KOPT-K1 (cell line): ENCODE measurements at regions not wholly inside any gene's neighbourhood (a gene's known extent, or its start where the extent isn't known, plus 50 kb on each side); places are given as distances from the start of the nearest gene placed in this dataset.
"Not testable (repeated sequence)": the region's sequence is repeated elsewhere in the genome, so short reads cannot be mapped to it uniquely, and the experiment has no call there.

Experiments used
- H3K27ac ChIP-seq: fragments of 200-600 bp; sonication (generic); 2 replicates; pipeline ENCODE4 v1.5.1; 2016; ENCODE audit warnings: antibody characterized with exemption, mild to moderate bottlenecking, low read depth, low read length; ENCODE audit not compliant: poor library complexity, severe bottlenecking
- H3K36me3 ChIP-seq: fragments of 200-600 bp; sonication (generic); 2 replicates; pipeline ENCODE4 v1.5.1; 2017; ENCODE audit warnings: antibody characterized with exemption, mild to moderate bottlenecking, low read length, moderate library complexity; ENCODE audit not compliant: insufficient read depth
- H3K9me3 ChIP-seq: fragments of 200-600 bp; sonication (generic); 2 replicates; pipeline ENCODE4 v1.5.1; 2017; ENCODE audit warnings: antibody characterized with exemption, low read length, mild to moderate bottlenecking; ENCODE audit not compliant: insufficient read depth, poor library complexity, severe bottlenecking

- no peaks in the 10 kb centered on the region for H3K36me3 ChIP-seq
- H3K9me3 ChIP-seq: peaks cover 5% of the 10 kb centered on the region
- no peak overlapping the region for H3K27ac ChIP-seq
Observed at GRCh38 chrX:42832764-42833549, 55.0 kb upstream of the PPP1R2C start.

- H3K27ac ChIP-seq, H3K36me3 ChIP-seq: not testable (repeated sequence)
Observed at GRCh38 chrX:42833550-42833940, 55.6 kb upstream of the PPP1R2C start.

GRCh38 chrX:42837101-42837726, 59.3 kb upstream of the PPP1R2C start:
- Histone ChIP-seq H3K27ac (no peak overlapping the region), H3K36me3 (no peaks in the 10 kb centered on the region), H3K9me3 (no peaks in the 10 kb centered on the region)

More at GRCh38 chrX:42833550-42833940, 55.6 kb upstream of the PPP1R2C start:
- not testable (repeated sequence) for H3K9me3 ChIP-seq

GRCh38 chrX:42837747-42838146, 59.8 kb upstream of the PPP1R2C start:
- Histone ChIP-seq H3K36me3 (no peaks in the 10 kb centered on the region), H3K9me3 (no peaks in the 10 kb centered on the region), H3K27ac (no peak overlapping the region)

- Histone ChIP-seq H3K9me3 (no peaks in the 10 kb centered on the region), H3K27ac (no peak overlapping the region), H3K36me3 (no peaks in the 10 kb centered on the region)
Observed at GRCh38 chrX:42839632-42840031, 61.7 kb upstream of the PPP1R2C start.

- Histone ChIP-seq H3K9me3 (no peaks in the 10 kb centered on the region), H3K36me3 (no peaks in the 10 kb centered on the region), H3K27ac (no peak overlapping the region)
Observed at GRCh38 chrX:42846741-42847140, 68.8 kb upstream of the PPP1R2C start.

GRCh38 chrX:42855259-42855658, 77.3 kb upstream of the PPP1R2C start:
- no peak overlapping the region for H3K27ac ChIP-seq
- H3K9me3 ChIP-seq: peaks cover 4% of the 10 kb centered on the region
- no peaks in the 10 kb centered on the region for H3K36me3 ChIP-seq

GRCh38 chrX:42857766-42858165, 79.8 kb upstream of the PPP1R2C start:
- Histone ChIP-seq H3K9me3 (peaks cover 4% of the 10 kb centered on the region), H3K27ac (no peak overlapping the region), H3K36me3 (no peaks in the 10 kb centered on the region)

GRCh38 chrX:42869011-42869410, 91.0 kb upstream of the PPP1R2C start:
- H3K27ac ChIP-seq: no peak overlapping the region

GRCh38 chrX:42869659-42870476, 91.9 kb upstream of the PPP1R2C start:
- H3K9me3 ChIP-seq: no peaks in the 10 kb centered on the region
- no peak overlapping the region for H3K27ac ChIP-seq
- no peaks in the 10 kb centered on the region for H3K36me3 ChIP-seq

More at GRCh38 chrX:42869011-42869410, 91.0 kb upstream of the PPP1R2C start:
- no peaks in the 10 kb centered on the region for H3K9me3 ChIP-seq
- no peaks in the 10 kb centered on the region for H3K36me3 ChIP-seq

GRCh38 chrX:42886519-42886918, 108.6 kb upstream of the PPP1R2C start:
- Histone ChIP-seq H3K9me3 (no peaks in the 10 kb centered on the region), H3K36me3 (no peaks in the 10 kb centered on the region), H3K27ac (no peak overlapping the region)

- Histone ChIP-seq H3K36me3 (no peaks in the 10 kb centered on the region), H3K27ac (no peak overlapping the region), H3K9me3 (no peaks in the 10 kb centered on the region)
Observed at GRCh38 chrX:42900947-42901346, 123.0 kb upstream of the PPP1R2C start.

GRCh38 chrX:42902513-42902912, 124.5 kb upstream of the PPP1R2C start:
- Histone ChIP-seq H3K9me3 (no peaks in the 10 kb centered on the region), H3K36me3 (no peaks in the 10 kb centered on the region), H3K27ac (no peak overlapping the region)

GRCh38 chrX:42920752-42921151, 142.8 kb upstream of the PPP1R2C start:
- H3K27ac ChIP-seq: no peak overlapping the region
- H3K36me3 ChIP-seq: no peaks in the 10 kb centered on the region
- H3K9me3 ChIP-seq: peaks cover 9% of the 10 kb centered on the region

GRCh38 chrX:42930071-42930470, 152.1 kb upstream of the PPP1R2C start:
- no peak overlapping the region for H3K27ac ChIP-seq
- peaks cover 4% of the 10 kb centered on the region for H3K9me3 ChIP-seq
- H3K36me3 ChIP-seq: no peaks in the 10 kb centered on the region
